Upper lobe of left lung (tissue), 4 donors: ENCODE measurements at regions not wholly inside any gene's neighbourhood (a gene's known extent, or its start where the extent isn't known, plus 50 kb on each side); places are given as distances from the start of the nearest gene placed in this dataset.
"Not testable (repeated sequence)": the region's sequence is repeated elsewhere in the genome, so short reads cannot be mapped to it uniquely, and the experiment has no call there.

ENCODE experiments used
- POLR2A ChIP-seq, 4 donors: fragments of 450-650 bp; IDR thresholded peaks; one replicate each; pipeline ENCODE4 v1.5.1; 2016 to 2017; ENCODE audit warnings: antibody characterized with exemption in 4 of 4, mild to moderate bottlenecking in 2 of 4
- TF ChIP-seq, protein P1 (sequence below), 6 experiments: fragments of 450-650 bp in 4 of 6; fragments of 200-600 bp in 2 of 6; sonication (generic) in 2 of 6; IDR thresholded peaks; one replicate each; pipeline ENCODE4 v1.5.1; 2016 to 2019; ENCODE audit warnings: antibody characterized with exemption in 6 of 6

DNA sequence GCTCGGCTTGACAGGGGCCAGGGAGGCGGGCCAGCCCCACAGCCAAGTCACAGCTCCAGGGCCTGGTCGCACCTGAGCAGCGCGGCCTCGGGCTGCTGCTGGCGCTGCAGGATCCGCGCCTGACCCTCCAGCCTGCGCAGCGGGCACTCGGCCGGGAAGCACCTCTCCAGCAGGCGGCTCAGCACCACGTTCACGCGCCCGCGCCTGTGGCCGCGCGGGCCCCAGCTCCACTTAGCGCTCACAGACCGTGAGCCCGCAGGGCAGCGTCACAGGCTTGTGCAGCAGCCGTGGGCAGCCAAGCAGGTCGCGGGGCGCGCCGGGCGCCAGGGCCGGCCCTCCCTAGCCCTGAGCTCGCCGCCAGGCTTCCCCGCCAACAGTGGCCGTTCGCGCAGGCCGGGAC is 90.7 kb downstream of the POTEB2 start:
- not testable (repeated sequence) for TF ChIP-seq POLR2A (IDR thresholded peaks at IDR 0.05)
- TF ChIP-seq, protein P1, sequence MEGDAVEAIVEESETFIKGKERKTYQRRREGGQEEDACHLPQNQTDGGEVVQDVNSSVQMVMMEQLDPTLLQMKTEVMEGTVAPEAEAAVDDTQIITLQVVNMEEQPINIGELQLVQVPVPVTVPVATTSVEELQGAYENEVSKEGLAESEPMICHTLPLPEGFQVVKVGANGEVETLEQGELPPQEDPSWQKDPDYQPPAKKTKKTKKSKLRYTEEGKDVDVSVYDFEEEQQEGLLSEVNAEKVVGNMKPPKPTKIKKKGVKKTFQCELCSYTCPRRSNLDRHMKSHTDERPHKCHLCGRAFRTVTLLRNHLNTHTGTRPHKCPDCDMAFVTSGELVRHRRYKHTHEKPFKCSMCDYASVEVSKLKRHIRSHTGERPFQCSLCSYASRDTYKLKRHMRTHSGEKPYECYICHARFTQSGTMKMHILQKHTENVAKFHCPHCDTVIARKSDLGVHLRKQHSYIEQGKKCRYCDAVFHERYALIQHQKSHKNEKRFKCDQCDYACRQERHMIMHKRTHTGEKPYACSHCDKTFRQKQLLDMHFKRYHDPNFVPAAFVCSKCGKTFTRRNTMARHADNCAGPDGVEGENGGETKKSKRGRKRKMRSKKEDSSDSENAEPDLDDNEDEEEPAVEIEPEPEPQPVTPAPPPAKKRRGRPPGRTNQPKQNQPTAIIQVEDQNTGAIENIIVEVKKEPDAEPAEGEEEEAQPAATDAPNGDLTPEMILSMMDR (IDR thresholded peaks at IDR 0.05): not testable (repeated sequence)
